Mucosa of rectum (tissue), 2 donors: ENCODE measurements at regions not wholly inside any gene's neighbourhood (a gene's known extent, or its start where the extent isn't known, plus 50 kb on each side); places are given as distances from the start of the nearest gene placed in this dataset.
"Not testable (repeated sequence)": the region's sequence is repeated elsewhere in the genome, so short reads cannot be mapped to it uniquely, and the experiment has no call there.

Experiments
- H3K27ac ChIP-seq, 2 donors: one replicate each; pipeline ENCODE4 v1.7.0; 2013; ENCODE audit warnings: inconsistent platforms in 2 of 2, low read depth in 2 of 2, low read length in 2 of 2
- H3K27me3 ChIP-seq, 2 donors: one replicate each; pipeline ENCODE4 v1.7.0; 2013; ENCODE audit warnings: low read length in 2 of 2; ENCODE audit not compliant: control insufficient read depth in 2 of 2, insufficient read depth in 2 of 2
- H3K36me3 ChIP-seq, 2 donors: one replicate each; pipeline ENCODE4 v1.7.0; 2013; ENCODE audit warnings: low read length in 2 of 2; ENCODE audit not compliant: control insufficient read depth in 2 of 2, insufficient read depth in 2 of 2
- H3K4me1 ChIP-seq, 2 donors: one replicate each; pipeline ENCODE4 v1.7.0; 2013; ENCODE audit warnings: low read length in 2 of 2, mild to moderate bottlenecking in 1 of 2; ENCODE audit not compliant: control insufficient read depth in 2 of 2, insufficient read depth in 2 of 2
- H3K4me3 ChIP-seq, 2 donors: one replicate each; pipeline ENCODE4 v1.7.0; 2013; ENCODE audit warnings: low read length in 2 of 2
- H3K9ac ChIP-seq, 2 donors: one replicate each; pipeline ENCODE4 v1.7.0; 2013; ENCODE audit warnings: low read length in 2 of 2, low read depth in 1 of 2, mild to moderate bottlenecking in 1 of 2
- H3K9me3 ChIP-seq, 2 donors: one replicate each; pipeline ENCODE4 v1.7.0; 2013; ENCODE audit warnings: low read length in 2 of 2; ENCODE audit not compliant: control insufficient read depth in 2 of 2
- donor health status: healthy.
- donor health status: Normal muscosa, but diverticular disease.

DNA sequence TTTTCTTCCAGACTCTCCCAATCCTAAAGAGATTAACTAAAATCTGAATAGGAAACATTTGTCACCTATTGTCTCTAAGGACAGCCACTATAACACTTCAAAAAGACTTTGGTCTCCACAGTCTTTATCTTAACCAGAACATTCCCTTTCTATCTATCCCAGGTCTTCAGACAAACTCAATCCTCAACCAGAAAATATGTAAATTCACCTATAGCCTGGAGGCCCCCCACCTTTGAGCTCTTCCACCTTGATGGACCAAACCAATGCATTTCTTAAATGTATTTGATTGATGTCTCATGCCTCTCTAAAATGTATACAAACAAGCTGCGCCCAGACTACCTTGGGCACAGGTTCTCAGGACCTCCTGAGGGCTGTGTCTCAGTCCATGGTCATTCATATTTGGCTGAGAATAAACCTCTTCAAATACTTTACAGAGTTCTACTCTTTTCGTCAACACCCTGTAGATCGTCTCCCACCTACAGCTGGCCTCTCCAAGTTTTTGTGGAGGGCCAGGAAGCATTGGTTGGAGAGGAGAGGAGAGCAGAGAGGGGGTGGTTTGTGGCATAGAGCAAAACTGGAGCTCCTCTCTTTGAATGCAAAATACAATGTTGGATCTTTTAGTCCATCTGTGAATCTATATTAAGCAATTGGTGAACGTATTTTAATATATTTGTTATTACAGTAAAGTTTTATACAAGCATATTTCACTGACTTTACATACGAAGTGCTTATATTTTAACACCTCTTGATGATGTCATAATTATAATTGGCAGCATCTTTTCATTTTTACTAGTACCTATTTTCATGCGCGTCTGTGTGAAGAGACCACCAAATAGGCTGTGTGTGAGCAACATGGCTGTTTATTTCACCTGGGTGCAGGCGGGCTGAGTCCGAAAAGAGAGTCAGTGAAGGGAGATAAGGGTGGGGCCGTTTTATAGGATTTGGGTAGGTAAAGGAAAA lies 230.7 kb upstream of the DUSP10 start:
- no peaks in the 10 kb centered on the region for H3K36me3 ChIP-seq
- no peak overlapping the region for H3K27ac ChIP-seq
- no peaks in the 10 kb centered on the region for H3K9me3 ChIP-seq

DNA sequence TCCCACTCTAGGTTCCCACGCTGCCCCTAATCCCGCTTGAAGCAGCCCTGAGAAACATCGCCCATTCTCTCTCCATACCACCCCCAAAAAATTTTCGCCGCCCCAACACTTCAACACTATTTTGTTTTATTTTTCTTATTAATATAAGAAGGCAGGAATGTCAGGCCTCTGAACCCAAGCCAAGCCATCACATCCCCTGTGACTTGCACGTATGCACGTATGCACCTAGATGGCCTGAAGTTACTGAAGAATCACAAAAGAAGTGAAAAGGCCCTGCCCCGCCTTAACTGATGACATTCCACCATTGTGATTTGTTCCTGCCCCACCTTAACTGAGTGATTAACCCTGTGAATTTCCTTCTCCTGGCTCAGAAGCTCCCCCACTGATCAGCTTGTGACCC lies 229.1 kb upstream of the DUSP10 start:
- H3K4me1 ChIP-seq, H3K27ac ChIP-seq, H3K4me3 ChIP-seq, H3K9ac ChIP-seq, H3K9me3 ChIP-seq, H3K36me3 ChIP-seq, H3K27me3 ChIP-seq: not testable (repeated sequence)

More for the DNA sequence above, 230.7 kb upstream of the DUSP10 start:
- H3K9ac ChIP-seq = no peak overlapping the region
- no peaks in the 10 kb centered on the region for H3K27me3 ChIP-seq
- H3K4me1 ChIP-seq = no peaks in the 10 kb centered on the region
- H3K4me3 ChIP-seq = no peak overlapping the region

DNA sequence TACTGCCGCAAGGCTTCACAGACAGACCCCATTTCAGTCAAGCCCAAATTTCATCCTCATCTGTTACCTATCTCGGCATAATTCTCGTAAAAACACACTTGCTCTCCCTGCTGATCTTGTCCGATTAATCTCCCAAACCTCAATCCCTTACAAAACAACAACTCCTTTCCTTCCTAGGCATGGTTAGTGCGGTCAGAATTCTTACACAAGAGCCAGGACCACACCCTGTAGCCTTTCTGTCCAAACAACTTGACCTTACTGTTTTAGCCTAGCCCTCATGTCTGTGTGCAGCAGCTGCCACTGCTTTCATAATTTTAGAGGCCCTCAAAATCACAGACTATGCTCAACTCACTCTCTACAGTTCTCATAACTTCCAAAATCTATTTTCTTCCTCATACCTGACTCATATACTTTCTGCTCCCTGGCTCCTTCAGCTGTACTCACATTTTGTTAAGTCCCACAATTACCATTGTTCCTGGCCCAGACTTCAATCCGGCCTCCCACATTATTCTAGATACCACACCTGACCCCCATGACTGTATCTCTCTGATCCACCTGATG lies 227.5 kb upstream of the DUSP10 start:
- not testable (repeated sequence) for H3K4me3 ChIP-seq, H3K27ac ChIP-seq, H3K4me1 ChIP-seq, H3K27me3 ChIP-seq, H3K9ac ChIP-seq, H3K9me3 ChIP-seq, H3K36me3 ChIP-seq

DNA sequence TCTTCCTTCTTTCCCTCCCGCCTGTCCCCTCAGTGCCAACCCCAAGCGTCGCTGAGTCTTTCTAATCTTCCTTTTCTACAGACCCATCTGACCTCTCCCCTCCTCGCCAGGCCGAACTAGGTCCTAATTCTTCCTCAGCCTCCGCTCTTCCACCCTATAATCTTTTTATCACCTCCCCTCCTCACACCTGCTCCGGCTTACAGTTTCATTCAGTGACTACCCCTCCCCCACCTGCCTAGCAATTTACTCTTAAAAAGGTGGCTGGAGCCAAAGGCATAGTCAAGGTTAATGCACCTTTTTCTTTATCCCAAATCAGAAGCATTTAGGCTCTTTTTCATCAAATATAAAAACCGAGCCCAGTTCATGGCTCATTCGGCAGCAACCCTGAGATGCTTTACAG lies 225.6 kb upstream of the DUSP10 start:
- H3K27ac ChIP-seq, H3K4me1 ChIP-seq, H3K4me3 ChIP-seq, H3K27me3 ChIP-seq, H3K9ac ChIP-seq, H3K9me3 ChIP-seq, H3K36me3 ChIP-seq: not testable (repeated sequence)

DNA sequence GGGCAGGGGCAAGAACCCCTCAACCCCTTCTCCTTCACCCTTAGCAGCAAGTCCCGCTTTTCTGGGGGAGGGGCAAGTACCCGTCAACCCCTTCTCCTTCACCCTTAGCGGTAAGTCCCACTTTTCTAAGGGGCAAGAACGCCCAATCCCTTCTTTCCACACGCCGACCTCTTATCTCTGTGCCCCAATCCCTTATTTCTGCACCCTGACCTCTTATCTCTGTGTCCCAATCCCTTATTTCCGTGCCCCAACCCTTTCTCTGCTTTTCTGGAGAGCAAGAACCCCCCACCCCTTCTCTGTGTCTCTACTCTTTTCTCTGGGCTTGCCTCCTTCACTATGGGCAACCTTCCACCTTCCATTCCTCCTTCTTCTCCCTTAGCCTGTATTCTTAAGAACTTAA lies 225.0 kb upstream of the DUSP10 start:
- not testable (repeated sequence) for H3K9me3 ChIP-seq, H3K27ac ChIP-seq, H3K27me3 ChIP-seq

DNA sequence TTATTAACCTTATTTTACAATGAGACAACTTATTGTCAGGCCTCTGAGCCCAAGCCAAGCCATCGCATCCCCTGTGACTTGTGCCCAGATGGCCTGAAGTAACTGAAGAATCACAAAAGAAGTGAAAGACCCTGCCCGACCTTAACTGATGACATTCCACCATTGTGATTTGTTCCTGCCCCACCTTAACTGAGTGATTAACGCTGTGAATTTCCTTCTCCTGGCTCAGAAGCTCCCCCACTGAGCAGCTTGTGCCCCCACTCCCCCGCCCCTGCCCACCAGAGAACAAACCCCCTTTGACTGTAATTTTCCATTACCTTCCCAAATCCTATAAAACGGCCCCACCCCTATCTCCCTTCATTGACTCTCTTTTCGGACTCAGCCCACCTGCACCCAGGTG lies 224.0 kb upstream of the DUSP10 start:
- H3K9ac ChIP-seq, H3K36me3 ChIP-seq, H3K27ac ChIP-seq, H3K4me3 ChIP-seq, H3K27me3 ChIP-seq, H3K4me1 ChIP-seq, H3K9me3 ChIP-seq: not testable (repeated sequence)

More for the DNA sequence above, 225.0 kb upstream of the DUSP10 start:
- H3K4me1 ChIP-seq, H3K36me3 ChIP-seq, H3K9ac ChIP-seq, H3K4me3 ChIP-seq: not testable (repeated sequence)

DNA sequence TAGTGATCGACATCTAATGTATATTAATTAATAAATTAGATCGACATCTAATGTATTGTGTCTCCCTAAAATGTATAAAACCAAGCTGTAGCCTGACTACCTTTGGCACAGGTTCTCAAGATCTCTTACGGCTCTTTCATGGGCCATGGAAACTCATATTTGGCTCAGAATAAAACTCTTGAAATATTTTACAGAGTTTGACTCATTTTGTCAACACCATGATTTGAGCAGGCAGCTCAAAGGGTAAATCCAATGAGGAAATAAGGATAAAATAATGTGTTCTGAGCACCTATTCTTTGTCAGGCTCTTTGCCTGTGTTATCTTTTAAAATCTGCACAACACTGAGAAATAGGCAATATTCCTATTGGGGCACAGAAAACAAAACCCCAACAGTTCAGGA lies 223.4 kb upstream of the DUSP10 start:
- H3K27ac ChIP-seq = no peak overlapping the region
- no peak overlapping the region for H3K9ac ChIP-seq
- H3K9me3 ChIP-seq = no peaks in the 10 kb centered on the region
- no peaks in the 10 kb centered on the region for H3K27me3 ChIP-seq
- H3K4me1 ChIP-seq = no peaks in the 10 kb centered on the region
- H3K4me3 ChIP-seq = no peak overlapping the region
- H3K36me3 ChIP-seq = no peaks in the 10 kb centered on the region

DNA sequence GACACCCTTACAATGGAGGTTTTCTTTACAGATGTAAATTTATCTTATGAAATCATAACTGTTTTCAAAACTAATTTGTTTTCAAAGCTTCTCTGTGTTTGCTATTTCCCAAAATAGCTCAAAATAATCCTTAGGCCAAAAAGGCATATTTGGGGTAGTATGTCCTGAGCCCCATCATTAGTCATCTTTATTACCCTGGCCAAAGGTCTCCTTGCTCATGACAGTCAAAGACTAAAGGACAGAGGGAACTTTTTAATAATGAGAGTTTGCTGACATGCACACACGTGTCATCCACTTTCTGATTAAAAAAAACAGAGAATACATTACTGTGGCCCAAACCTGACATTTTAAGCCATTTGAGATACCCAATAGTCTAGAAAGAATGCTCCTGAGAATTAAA lies 221.9 kb upstream of the DUSP10 start:
- Histone ChIP-seq H3K36me3 (no peaks in the 10 kb centered on the region), H3K27me3 (no peaks in the 10 kb centered on the region), H3K4me1 (no peaks in the 10 kb centered on the region), H3K4me3 (no peak overlapping the region), H3K27ac (no peak overlapping the region), H3K9me3 (no peaks in the 10 kb centered on the region), H3K9ac (no peak overlapping the region)

DNA sequence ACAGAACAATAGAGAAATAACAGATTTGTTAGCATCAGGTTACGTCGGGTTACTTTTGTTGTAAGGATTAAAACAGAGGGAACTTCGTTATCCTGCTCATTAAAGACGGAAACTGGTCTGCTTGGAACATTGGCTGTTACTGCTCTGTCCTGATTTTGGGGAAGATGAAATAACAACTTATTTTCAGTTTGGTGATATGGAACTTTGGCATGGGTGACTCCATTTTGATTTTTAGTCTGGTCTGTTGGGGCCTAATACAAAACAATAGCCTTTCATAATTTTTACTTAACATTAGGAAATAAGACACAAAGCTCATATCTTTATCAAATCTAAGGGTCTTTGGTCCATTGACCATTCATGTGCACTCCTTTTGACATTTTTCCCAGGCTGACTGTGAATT lies 220.5 kb upstream of the DUSP10 start:
- no peaks in the 10 kb centered on the region for H3K27me3 ChIP-seq

DNA sequence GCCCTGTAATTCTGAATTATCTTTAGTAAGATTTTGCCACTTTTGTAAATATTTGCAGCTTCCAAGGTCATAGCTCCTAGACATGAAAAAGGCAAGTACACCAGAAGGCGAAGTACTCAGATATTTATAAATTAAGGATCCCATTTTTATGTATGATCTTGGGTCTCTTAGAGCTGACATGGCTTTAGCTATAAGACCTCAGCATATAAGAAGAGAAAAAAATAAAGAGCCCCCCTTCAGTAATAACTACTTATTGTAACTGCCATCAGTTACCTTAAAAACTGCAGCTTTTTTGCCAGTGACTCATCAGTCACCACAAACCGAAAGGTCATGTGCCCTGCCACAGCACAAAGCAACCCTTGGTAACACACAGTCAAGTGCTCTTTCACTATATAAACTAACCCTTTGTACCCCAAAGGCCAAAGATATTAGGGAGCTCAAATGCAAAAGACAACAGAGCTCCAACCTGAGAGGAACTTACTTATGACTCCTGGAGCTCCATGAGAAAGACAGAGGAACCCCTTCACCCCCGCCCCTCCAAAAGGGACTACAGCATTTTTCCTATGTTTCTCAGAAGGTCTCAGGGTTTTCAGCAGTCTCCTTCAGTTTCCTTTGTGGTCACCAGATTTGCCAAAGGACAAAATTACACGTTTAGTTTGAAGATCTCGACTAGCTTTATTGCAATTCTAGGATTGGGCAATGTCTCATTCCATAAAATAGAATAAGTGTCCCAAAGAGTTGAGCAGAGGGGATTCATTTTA lies 219.8 kb upstream of the DUSP10 start:
- Histone ChIP-seq H3K27me3 (no peaks in the 10 kb centered on the region), H3K4me3 (no peak overlapping the region), H3K36me3 (no peaks in the 10 kb centered on the region), H3K9me3 (no peaks in the 10 kb centered on the region), H3K27ac (no peak overlapping the region), H3K9ac (no peak overlapping the region), H3K4me1 (no peaks in the 10 kb centered on the region)

More for the DNA sequence above, 220.5 kb upstream of the DUSP10 start:
- H3K4me3 ChIP-seq = no peak overlapping the region
- H3K9ac ChIP-seq = no peak overlapping the region
- no peak overlapping the region for H3K27ac ChIP-seq
- no peaks in the 10 kb centered on the region for H3K9me3 ChIP-seq
- no peaks in the 10 kb centered on the region for H3K36me3 ChIP-seq
- H3K4me1 ChIP-seq = no peaks in the 10 kb centered on the region
